Cortex of kidney (tissue), 1 donor: ENCODE measurements at regions not wholly inside any gene's neighbourhood (a gene's known extent, or its start where the extent isn't known, plus 50 kb on each side); places are given as distances from the start of the nearest gene placed in this dataset.
"Not testable (repeated sequence)": the region's sequence is repeated elsewhere in the genome, so short reads cannot be mapped to it uniquely, and the experiment has no call there.

Experiments
- DNase-seq: peaks from one replicate; lab custom pipeline; 2025; lab: John Stamatoyannopoulos, UW

- no peak for DNase-seq
Observed at GRCh38 chr2:176424746-176425145, 155.5 kb downstream of the MTX2 start.

DNA sequence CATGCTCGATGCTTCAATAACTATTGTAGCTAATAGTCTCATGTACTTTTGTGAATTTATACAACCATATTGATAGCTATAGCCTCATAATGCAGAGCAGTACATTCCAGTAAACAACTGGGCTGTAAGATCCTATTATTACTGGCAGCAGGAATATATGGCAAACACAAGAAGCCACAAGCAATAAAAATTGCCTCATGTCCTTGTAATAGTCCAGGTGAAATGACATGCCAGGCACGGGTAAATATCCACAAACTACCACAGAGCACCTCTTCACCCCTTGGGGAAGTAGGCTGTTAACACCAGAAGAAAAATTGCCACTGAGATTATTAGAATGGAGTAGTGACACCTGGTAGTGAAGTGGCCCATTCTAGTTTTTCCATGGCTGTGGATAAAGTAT is 158.3 kb downstream of the MTX2 start:
- DNase-seq, result no peak

DNA sequence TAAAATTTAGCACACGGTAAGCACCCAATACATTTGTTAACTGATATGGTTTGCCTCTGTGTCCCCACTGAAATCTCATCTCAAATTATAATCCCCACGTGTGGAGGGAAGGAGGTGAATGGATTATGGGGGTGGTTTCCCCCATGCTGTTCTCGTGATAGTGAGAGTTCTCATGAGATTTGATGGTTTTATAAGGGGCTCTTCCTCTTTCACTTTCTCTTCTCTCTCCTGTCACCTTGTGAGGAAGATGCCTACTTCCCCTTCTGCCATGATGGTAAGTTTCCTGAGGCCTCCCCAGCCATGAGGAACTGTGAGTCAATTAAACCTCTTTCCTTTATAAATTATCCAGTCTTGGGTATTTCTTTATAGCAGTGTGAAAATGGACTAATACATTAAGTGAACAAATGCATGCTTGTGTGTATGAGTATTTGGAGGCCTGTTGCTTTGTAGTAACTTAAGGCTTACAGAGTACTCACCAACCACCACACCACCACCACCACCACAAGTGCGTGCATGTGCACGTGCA is 159.8 kb downstream of the MTX2 start:
- not testable (repeated sequence) for DNase-seq

GRCh38 chr2:176432434-176432833 is 163.2 kb downstream of the MTX2 start:
- no peak for DNase-seq

DNA sequence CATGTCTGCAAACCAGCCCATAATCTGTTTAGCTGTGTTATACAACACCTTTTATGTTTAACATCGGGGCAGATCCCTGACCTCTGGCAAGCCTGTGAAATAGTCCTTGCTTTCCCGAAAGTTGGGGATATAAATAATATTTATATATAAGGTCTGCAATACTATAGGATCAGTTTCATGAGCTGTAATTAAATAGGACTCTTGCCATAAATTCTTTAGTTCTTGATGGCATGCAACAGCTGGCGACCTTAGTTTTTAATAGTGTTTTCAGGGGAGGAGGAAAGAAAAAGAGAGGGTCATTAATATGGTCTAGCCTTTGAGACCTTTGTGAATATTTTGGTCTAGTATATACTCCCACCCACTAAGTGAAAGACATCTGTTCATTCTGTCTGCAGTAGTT is 166.5 kb downstream of the MTX2 start:
- DNase-seq, result no peak

DNA sequence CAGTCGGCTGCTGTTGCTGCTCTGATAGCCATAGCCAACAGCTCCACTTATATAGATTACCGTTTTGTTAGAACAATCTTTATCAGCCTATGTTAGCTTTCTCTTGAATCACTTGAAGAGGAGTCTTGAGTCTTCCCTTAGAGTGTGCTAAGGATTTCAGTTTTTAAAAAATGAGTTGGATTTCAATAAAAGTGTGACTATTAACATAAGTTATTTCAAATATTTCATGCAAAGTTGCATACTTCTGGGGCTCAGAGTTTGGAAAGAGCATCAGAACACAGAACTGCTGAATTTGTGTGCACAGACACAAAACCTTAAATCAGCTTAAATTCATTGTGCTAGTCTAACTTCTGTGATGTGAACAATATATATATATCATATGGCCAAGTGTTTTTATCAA is 174.7 kb downstream of the MTX2 start:
- no peak for DNase-seq

GRCh38 chr2:176445956-176446355 is 176.7 kb downstream of the MTX2 start:
- no peak for DNase-seq

DNA sequence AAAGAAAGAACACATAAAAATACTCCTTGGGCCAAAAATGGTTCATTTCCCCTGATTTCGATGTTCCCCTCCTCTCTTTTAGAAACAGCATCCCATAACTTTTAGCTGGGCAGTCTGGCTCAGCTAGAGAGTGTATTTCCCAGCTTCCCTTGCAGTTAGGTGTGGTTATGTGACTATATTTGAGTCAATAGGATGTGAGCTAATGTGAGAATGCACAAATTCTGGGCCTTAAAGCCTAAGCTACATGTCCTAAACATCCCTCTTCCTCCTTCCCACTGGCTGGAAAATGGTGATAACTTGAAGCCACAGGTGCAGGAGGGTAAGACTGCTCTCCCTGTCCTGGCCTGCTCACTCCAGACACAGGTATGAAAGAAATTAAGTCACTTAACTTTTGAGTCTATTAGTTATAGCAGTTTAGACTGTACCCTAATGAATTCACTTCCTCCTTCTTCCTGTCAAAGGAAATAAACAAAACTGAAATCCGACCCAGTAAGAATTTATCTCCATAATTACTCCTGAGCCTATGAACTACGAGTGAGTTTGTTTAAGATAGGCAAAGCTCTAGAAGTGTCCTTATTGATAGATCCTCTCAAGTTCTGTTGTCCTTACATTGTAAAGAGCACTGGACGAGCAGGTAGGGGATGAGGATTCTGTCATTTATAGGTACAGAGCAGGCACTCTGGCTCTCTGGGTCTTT is 177.6 kb downstream of the MTX2 start:
- DNase-seq, result no peak

DNA sequence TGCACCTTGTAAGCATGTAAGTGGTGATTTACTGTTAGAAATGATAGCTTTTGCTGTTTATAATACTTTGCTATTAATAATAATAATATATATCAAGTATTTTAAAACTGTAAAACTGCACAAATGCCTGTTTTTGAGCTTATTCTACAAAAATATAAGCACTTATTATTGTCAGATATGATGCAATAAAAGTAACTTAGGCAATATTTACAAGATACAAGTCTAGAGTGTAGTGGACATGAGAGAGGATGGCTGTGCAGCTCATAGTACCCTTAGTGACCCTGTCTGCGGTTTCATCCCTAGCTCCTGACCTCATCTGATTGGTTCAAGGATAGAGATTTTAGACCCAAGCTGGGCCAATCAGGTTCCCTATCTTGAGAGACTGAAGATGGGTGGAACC is 178.4 kb downstream of the MTX2 start:
- no peak for DNase-seq

DNA sequence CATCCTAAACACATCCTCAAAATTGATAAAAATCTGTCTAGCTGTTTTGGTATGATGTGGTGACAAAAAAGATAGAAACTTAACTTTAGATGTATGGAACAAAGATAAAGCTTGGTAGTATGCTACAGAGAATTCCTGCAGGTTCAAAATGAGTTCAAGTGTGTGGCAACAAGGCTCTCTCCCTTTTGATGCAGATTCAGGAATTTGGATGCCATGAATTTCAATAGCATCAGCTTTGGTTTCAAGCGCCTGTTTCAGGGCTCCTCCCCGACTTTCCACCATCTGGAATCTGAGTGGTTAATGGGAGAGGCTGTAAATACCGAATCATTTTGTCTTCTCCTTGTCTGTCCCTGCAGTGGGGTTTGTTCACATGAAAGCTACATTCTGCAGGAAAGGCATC is 180.6 kb downstream of the MTX2 start:
- no peak for DNase-seq

GRCh38 chr2:176453784-176454183 is 184.5 kb downstream of the MTX2 start:
- no peak for DNase-seq

DNA sequence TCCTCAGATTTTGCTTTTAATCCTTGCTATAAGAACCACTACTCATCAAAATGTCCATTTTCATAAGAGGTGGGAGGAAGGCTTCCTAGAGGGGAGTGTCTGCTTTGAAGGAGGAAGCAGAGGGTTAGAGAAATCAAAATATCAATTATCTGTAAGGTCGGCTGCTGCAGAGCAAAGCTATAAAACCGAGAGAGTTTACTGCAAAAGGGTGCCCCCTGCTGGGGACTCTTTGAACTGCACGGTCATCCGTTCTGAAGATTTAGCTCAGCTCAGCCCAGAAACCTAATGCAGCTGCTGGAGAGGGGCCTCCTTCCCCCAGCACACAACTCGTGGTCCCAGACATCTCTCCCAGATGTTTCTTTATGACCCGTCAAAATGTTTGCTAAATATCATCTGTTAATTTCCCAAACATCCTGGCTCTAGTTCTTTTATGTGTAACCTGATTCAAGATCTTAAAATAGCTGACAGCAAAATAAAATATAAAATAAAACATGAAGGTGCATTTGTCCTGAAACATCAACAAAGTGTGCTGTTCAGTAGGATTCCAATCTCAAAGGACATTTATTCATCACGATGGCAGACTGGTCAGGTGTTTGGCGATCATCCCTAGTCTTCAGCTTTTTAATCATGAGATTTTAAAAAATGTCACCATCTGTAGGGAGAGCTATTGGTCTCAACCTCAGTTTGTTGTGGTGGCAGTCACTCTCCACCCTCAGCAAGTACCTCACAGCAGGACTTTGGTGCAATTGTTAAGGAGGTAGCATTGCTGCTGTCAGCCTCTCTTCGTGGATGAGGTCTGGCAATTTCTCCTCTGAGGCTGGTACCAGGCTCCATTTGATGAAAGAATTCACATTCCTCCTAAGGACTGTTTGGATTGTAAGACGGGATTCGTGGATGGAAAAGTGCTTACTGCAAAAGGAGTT is 185.9 kb downstream of the MTX2 start:
- DNase-seq, result no peak

DNA sequence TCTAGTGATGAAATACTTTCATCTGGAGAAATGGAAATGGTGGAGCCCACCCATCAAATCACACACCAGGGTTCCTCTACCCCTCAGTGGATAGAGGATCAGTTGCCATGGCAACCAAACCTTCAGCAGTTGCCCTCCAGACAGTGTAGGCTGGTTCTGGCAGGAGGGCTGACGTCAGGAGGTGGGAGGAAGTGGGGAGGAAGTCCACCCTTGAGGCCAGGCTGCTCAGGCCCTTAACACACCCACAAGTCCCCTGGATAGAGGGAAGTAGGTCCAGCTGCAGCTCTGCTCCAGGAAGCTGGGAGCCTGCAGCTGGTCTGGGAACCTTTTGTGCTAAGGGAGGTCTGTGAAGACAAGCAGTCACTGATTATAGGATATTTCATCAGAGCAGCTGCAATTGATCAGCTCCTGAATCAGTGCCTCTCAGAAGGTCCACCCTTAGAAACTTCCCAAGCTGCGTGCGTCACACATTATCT is 186.6 kb downstream of the MTX2 start:
- no peak for DNase-seq

GRCh38 chr2:176457481-176457880 is 188.2 kb downstream of the MTX2 start:
- DNase-seq, result no peak

DNA sequence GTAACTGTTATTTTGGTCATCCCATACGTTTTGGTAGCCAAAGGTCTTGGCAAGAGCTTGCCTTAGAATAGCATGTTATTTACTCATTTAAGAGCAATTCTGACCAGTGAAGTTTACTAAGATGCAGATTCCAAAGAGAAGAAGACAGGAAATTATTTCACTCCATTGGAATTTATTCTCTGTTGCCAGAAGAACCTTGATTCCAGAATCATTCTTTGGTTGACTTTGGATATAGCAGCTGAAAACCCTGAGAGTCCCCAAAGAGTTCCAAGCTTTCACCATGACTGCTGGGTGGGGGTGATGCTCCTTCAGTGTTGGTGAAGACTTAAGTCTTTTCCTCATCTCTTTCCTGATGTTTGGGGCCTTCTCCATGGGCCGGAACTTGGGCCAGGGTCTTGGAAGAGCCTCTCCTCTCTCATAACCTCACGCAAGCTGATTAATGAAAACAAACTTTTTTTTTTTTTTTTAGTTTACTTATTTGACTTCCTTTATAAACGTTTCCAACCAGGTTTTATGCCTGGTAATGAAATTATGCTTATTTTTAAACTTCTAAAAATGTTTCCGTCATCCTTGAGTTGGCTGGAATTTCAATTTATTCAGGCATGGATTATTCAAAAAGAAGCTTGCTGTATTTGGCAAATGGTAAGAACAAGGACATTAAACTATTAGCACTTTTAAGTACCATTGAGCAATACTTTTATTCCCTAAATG is 192.0 kb downstream of the MTX2 start:
- DNase-seq, result no peak

- DNase-seq, result no peak
Observed at GRCh38 chr2:176461809-176462670, 192.8 kb downstream of the MTX2 start.

- DNase-seq, result no peak
Observed at GRCh38 chr2:176463546-176463945, 194.3 kb downstream of the MTX2 start.

DNA sequence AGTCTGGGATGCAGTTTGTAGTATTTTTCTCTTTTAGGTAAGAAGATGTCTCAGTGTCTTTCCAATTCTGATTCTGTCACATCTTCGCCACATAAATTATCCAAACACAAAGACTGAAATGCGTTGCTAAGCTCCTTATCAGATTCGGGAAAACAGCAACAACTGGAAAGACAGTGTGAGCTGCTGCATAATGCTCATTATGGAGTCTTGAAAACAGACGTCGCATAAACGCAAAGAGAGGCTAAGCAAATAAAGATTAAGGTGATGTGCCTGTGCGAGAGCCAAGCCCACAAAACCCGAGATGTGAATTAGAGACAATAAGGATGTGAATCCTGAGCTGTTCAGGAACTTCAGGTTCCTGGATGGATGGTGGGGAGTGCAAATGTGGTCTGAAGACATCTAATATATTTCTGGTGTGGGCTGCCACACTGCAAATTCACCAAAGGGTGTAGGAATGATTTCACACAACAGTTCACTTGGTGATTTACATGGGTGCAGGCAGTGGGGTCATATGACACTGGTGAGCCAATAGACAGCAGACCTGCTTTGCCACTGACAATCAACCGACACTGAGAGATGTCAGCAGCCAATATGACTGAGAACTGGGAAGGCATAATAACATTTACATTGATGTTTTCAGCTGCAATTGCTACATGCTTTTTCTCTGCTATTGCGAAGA is 195.8 kb downstream of the MTX2 start:
- DNase-seq, result no peak

DNA sequence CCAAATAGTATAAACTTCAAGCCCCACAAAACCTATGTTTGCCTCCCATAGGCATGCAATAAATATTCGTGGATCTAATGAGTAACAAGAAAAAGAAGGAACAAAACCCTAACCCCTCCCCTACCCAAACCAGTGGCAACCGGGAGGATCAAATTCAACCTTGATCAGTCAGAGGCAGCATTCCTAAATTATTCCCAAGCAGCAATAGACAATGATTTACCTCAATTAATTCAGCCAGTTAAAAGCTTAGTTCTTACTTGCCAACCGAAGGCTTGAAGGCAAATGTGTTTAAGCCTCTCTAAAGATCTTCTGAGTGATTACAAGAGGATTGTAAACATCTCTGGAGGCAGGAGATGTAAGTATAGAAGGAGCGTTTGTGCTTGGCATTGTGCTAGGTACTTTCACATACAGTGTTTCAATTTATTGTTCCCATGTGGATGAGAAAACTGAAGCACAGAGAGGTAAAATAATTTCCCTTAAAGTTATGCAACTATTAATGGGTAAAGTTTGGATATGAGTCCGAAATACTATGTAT is 197.7 kb downstream of the MTX2 start:
- no peak for DNase-seq

- no peak for DNase-seq
Observed at GRCh38 chr2:176467595-176467994, 198.4 kb downstream of the MTX2 start.
